Progenitor cell of endocrine pancreas (in vitro differentiated cells): ENCODE measurements at regions not wholly inside any gene's neighbourhood (a gene's known extent, or its start where the extent isn't known, plus 50 kb on each side); places are given as distances from the start of the nearest gene placed in this dataset.

Experiments
- DNase-seq: peaks from one replicate; pipeline ENCODE4 v3.0.0; 2021; ENCODE audit warnings: low spot score; ENCODE audit not compliant: unreplicated experiment
- H3K27ac Mint-ChIP-seq: 2 replicates; pipeline ENCODE4 v1.8.0; 2021; ENCODE audit warnings: mild to moderate bottlenecking, moderate library complexity, mixed read lengths
- H3K27me3 Mint-ChIP-seq: 2 replicates; pipeline ENCODE4 v1.8.0; 2021; ENCODE audit warnings: mixed read lengths
- H3K36me3 Mint-ChIP-seq: 2 replicates; pipeline ENCODE4 v1.8.0; 2022; ENCODE audit warnings: mixed read lengths; ENCODE audit not compliant: insufficient read depth
- H3K4me1 Mint-ChIP-seq: 2 replicates; pipeline ENCODE4 v1.8.0; 2021; ENCODE audit warnings: low read depth, mixed read lengths
- H3K4me3 Mint-ChIP-seq: 2 replicates; pipeline ENCODE4 v1.8.0; 2021; ENCODE audit warnings: low read depth, mild to moderate bottlenecking, moderate library complexity, mixed read lengths
- H3K9me3 Mint-ChIP-seq: 2 replicates; pipeline ENCODE4 v1.8.0; 2021; ENCODE audit warnings: low read depth, mixed read lengths
- CTCF ChIP-seq: fragments of 200-600 bp; sonication (generic); IDR thresholded peaks from one replicate; pipeline ENCODE4 v1.5.0; 2021; ENCODE audit warnings: antibody characterized with exemption, mild to moderate bottlenecking; ENCODE audit not compliant: unreplicated experiment

GRCh38 chr2:118525346-118525745 is 322.1 kb downstream of the EN1 start:
- peaks cover 4% of the 10 kb centered on the region for H3K9me3 Mint-ChIP-seq
- peaks cover 37% of the 10 kb centered on the region for H3K27me3 Mint-ChIP-seq
- TF ChIP-seq CTCF = no peak
- DNase-seq = no peak
- no peak overlapping the region for H3K4me3 Mint-ChIP-seq
- no peak overlapping the region for H3K27ac Mint-ChIP-seq
- H3K4me1 Mint-ChIP-seq = peaks cover 5% of the 10 kb centered on the region
- no peaks in the 10 kb centered on the region for H3K36me3 Mint-ChIP-seq

GRCh38 chr2:118524911-118525310 is 322.5 kb downstream of the EN1 start:
- no peak overlapping the region for H3K4me3 Mint-ChIP-seq
- H3K36me3 Mint-ChIP-seq = no peaks in the 10 kb centered on the region
- H3K27ac Mint-ChIP-seq = no peak overlapping the region
- H3K9me3 Mint-ChIP-seq = peaks cover 5% of the 10 kb centered on the region
- DNase-seq = no peak
- peaks cover 2% of the 10 kb centered on the region for H3K4me1 Mint-ChIP-seq
- H3K27me3 Mint-ChIP-seq = peaks cover 35% of the 10 kb centered on the region
- TF ChIP-seq CTCF = no peak

GRCh38 chr2:118523761-118524160 is 323.7 kb downstream of the EN1 start:
- DNase-seq = no peak

GRCh38 chr2:118521960-118522359 is 325.5 kb downstream of the EN1 start:
- Mint-ChIP-seq H3K4me3 (no peak overlapping the region), H3K27ac (no peak overlapping the region), H3K36me3 (no peaks in the 10 kb centered on the region), H3K27me3 (peaks cover 18% of the 10 kb centered on the region), H3K4me1 (no peaks in the 10 kb centered on the region), H3K9me3 (peaks cover 9% of the 10 kb centered on the region)
- no peak for TF ChIP-seq CTCF
- no peak for DNase-seq

More at GRCh38 chr2:118523761-118524160, 323.7 kb downstream of the EN1 start:
- Mint-ChIP-seq H3K4me1 (no peaks in the 10 kb centered on the region), H3K9me3 (peaks cover 7% of the 10 kb centered on the region), H3K27me3 (peaks cover 32% of the 10 kb centered on the region), H3K27ac (no peak overlapping the region), H3K4me3 (no peak overlapping the region), H3K36me3 (no peaks in the 10 kb centered on the region)
- TF ChIP-seq CTCF = no peak

GRCh38 chr2:118521272-118521671 is 326.2 kb downstream of the EN1 start:
- Mint-ChIP-seq H3K36me3 (no peaks in the 10 kb centered on the region), H3K27me3 (peaks cover 17% of the 10 kb centered on the region), H3K27ac (no peak overlapping the region), H3K9me3 (peaks cover 9% of the 10 kb centered on the region), H3K4me1 (no peaks in the 10 kb centered on the region), H3K4me3 (no peak overlapping the region)
- TF ChIP-seq CTCF = no peak
- DNase-seq = no peak
